ENCODE measurements at regions not wholly inside any gene's neighbourhood (a gene's known extent, or its start where the extent isn't known, plus 50 kb on each side); places are given as distances from the start of the nearest gene placed in this dataset.

- H4K20me1 ChIP-seq (ENCODE audit: insufficient read depth, low read length, poor library complexity, severe bottlenecking): no peaks in the 10 kb centered on the region
- peak overlapping the region; percentile 29 for H3K9ac ChIP-seq (ENCODE audit: low read depth, low read length, poor library complexity, severe bottlenecking)
- H3K4me1 ChIP-seq (ENCODE audit: insufficient read depth, low read length, poor library complexity, severe bottlenecking): peaks cover 64% of the 10 kb centered on the region
- TF ChIP-seq EZH2phosphoT487 (IDR thresholded peaks at IDR 0.05; ENCODE audit: borderline replicate concordance) (no peak), CTCF (conservative IDR thresholded peaks at IDR 0.05; ENCODE audit: low read length) (no peak)
- H3F3A ChIP-seq (ENCODE audit: low read depth): no peaks in the 10 kb centered on the region
- no peaks in the 10 kb centered on the region for H3K79me2 ChIP-seq (ENCODE audit: insufficient read depth, low read length)
- no peaks in the 10 kb centered on the region for H3K36me3 ChIP-seq (ENCODE audit: insufficient read depth, low read length)
- H3K9me2 ChIP-seq (replicated peaks; ENCODE audit: low read depth, low read length): no peaks in the 10 kb centered on the region; the same call in 1 of the 2 replicates
- peak overlapping the region; percentile 59 for H3K4me2 ChIP-seq (ENCODE audit: low read depth, low read length, poor library complexity, severe bottlenecking)
- peak overlapping the region; percentile 24 for H3K4me3 ChIP-seq (ENCODE audit: low read length, poor library complexity, severe bottlenecking)
- no peaks in the 10 kb centered on the region for H3K27me3 ChIP-seq (ENCODE audit: insufficient read depth, low read length, poor library complexity, severe bottlenecking)
- no peaks in the 10 kb centered on the region for H3K9me3 ChIP-seq (ENCODE audit: insufficient read depth, low read depth, low read length)
- no peak overlapping the region for H2AFZ ChIP-seq (ENCODE audit: low read length)
Measured at GRCh38 chr2:195472501-195473234, 184.4 kb upstream of the SLC39A10 start.

GRCh38 chr2:195471807-195472206 is 185.2 kb upstream of the SLC39A10 start:
- peak overlapping the region; percentile 29 for H3K9ac ChIP-seq (ENCODE audit: low read depth, low read length, poor library complexity, severe bottlenecking)
- TF ChIP-seq EZH2phosphoT487 (IDR thresholded peaks at IDR 0.05; ENCODE audit: borderline replicate concordance): no peak
- no peak for TF ChIP-seq CTCF (conservative IDR thresholded peaks at IDR 0.05; ENCODE audit: low read length)
- peak overlapping the region; percentile 24 for H3K4me3 ChIP-seq (ENCODE audit: low read length, poor library complexity, severe bottlenecking)
- H3K9me2 ChIP-seq (replicated peaks; ENCODE audit: low read depth, low read length): no peaks in the 10 kb centered on the region; the same call in 1 of the 2 replicates
- H3F3A ChIP-seq (ENCODE audit: low read depth): no peaks in the 10 kb centered on the region
- peak overlapping the region; percentile 59 for H3K4me2 ChIP-seq (ENCODE audit: low read depth, low read length, poor library complexity, severe bottlenecking)
- no peaks in the 10 kb centered on the region for H3K27me3 ChIP-seq (ENCODE audit: insufficient read depth, low read length, poor library complexity, severe bottlenecking)
- no peaks in the 10 kb centered on the region for H3K79me2 ChIP-seq (ENCODE audit: insufficient read depth, low read length)
- no peaks in the 10 kb centered on the region; the same call in 1 of the 2 replicates for H3K9me3 ChIP-seq (ENCODE audit: insufficient read depth, low read depth, low read length)
- peaks cover 61% of the 10 kb centered on the region for H3K4me1 ChIP-seq (ENCODE audit: insufficient read depth, low read length, poor library complexity, severe bottlenecking)
- H2AFZ ChIP-seq (ENCODE audit: low read length): no peak overlapping the region
- no peaks in the 10 kb centered on the region for H4K20me1 ChIP-seq (ENCODE audit: insufficient read depth, low read length, poor library complexity, severe bottlenecking)
- H3K36me3 ChIP-seq (ENCODE audit: insufficient read depth, low read length): no peaks in the 10 kb centered on the region

GRCh38 chr2:195471163-195471562 is 185.9 kb upstream of the SLC39A10 start:
- peak overlapping the region; percentile 26; the same call in 1 of the 2 replicates for H2AFZ ChIP-seq (ENCODE audit: low read length)
- peaks cover 6% of the 10 kb centered on the region; the same call in 1 of the 2 replicates for H3K9me3 ChIP-seq (ENCODE audit: insufficient read depth, low read depth, low read length)
- H3K9me2 ChIP-seq (replicated peaks; ENCODE audit: low read depth, low read length): no peaks in the 10 kb centered on the region; the same call in 1 of the 2 replicates
- no peaks in the 10 kb centered on the region for H3K27me3 ChIP-seq (ENCODE audit: insufficient read depth, low read length, poor library complexity, severe bottlenecking)
- no peaks in the 10 kb centered on the region for H3K79me2 ChIP-seq (ENCODE audit: insufficient read depth, low read length)
- H4K20me1 ChIP-seq (ENCODE audit: insufficient read depth, low read length, poor library complexity, severe bottlenecking): no peaks in the 10 kb centered on the region
- H3K4me2 ChIP-seq (ENCODE audit: low read depth, low read length, poor library complexity, severe bottlenecking): no peak overlapping the region
- no peaks in the 10 kb centered on the region for H3F3A ChIP-seq (ENCODE audit: low read depth)
- TF ChIP-seq CTCF (conservative IDR thresholded peaks at IDR 0.05; ENCODE audit: low read length): no peak
- TF ChIP-seq EZH2phosphoT487 (IDR thresholded peaks at IDR 0.05; ENCODE audit: borderline replicate concordance): no peak
- H3K4me1 ChIP-seq (ENCODE audit: insufficient read depth, low read length, poor library complexity, severe bottlenecking): peaks cover 61% of the 10 kb centered on the region
- no peak overlapping the region for H3K4me3 ChIP-seq (ENCODE audit: low read length, poor library complexity, severe bottlenecking)
- H3K9ac ChIP-seq (ENCODE audit: low read depth, low read length, poor library complexity, severe bottlenecking): no peak overlapping the region
- H3K36me3 ChIP-seq (ENCODE audit: insufficient read depth, low read length): no peaks in the 10 kb centered on the region
